Neural progenitor cell (in vitro differentiated cells): ENCODE measurements at regions not wholly inside any gene's neighbourhood (a gene's known extent, or its start where the extent isn't known, plus 50 kb on each side); places are given as distances from the start of the nearest gene placed in this dataset.

ENCODE experiments used
- DNase-seq: peaks from one replicate; pipeline ENCODE4 v3.0.0-alpha.2; 2016; ENCODE audit warnings: low spot score
- H2AFZ ChIP-seq: fragments of 200-600 bp; sonication (generic); replicated peaks from 2 replicates; pipeline ENCODE4 v1.6.1; 2016; ENCODE audit warnings: antibody characterized with exemption
- H3F3A ChIP-seq: fragments of 200-600 bp; sonication (generic); 2 replicates; pipeline ENCODE4 v1.6.1; 2016; ENCODE audit warnings: antibody characterized with exemption, low read depth
- H3K27ac ChIP-seq: fragments of 200-600 bp; sonication (generic); 2 replicates; pipeline ENCODE4 v1.5.1; 2016; ENCODE audit warnings: mild to moderate bottlenecking
- H3K27me3 ChIP-seq: fragments of 200-600 bp; sonication (generic); 2 replicates; pipeline ENCODE4 v1.6.1; 2016; ENCODE audit warnings: mild to moderate bottlenecking, moderate library complexity
- H3K36me3 ChIP-seq: fragments of 200-600 bp; sonication (generic); 2 replicates; pipeline ENCODE4 v1.5.1; 2016
- H3K4me1 ChIP-seq: fragments of 200-600 bp; sonication (generic); 2 replicates; pipeline ENCODE4 v1.6.1; 2016; ENCODE audit warnings: mixed run types
- H3K4me2 ChIP-seq: fragments of 200-600 bp; sonication (generic); 2 replicates; pipeline ENCODE4 v1.6.1; 2016
- H3K4me3 ChIP-seq: fragments of 200-600 bp; sonication (generic); 2 replicates; pipeline ENCODE4 v1.5.1; 2016
- H3K79me2 ChIP-seq: fragments of 200-600 bp; sonication (generic); 2 replicates; pipeline ENCODE4 v1.6.1; 2016; ENCODE audit warnings: low read depth
- H3K9ac ChIP-seq: fragments of 200-600 bp; sonication (generic); 2 replicates; pipeline ENCODE4 v1.6.1; 2016
- H3K9me3 ChIP-seq: fragments of 200-600 bp; sonication (generic); 2 replicates; pipeline ENCODE4 v1.5.1; 2016; ENCODE audit warnings: low read depth
- H4K20me1 ChIP-seq: fragments of 200-600 bp; sonication (generic); 2 replicates; pipeline ENCODE4 v1.6.1; 2016; ENCODE audit warnings: low read depth
- H3K27ac Mint-ChIP-seq: 3 replicates; pipeline ENCODE4 v1.8.0; 2021; ENCODE audit warnings: mixed read lengths
- H3K27me3 Mint-ChIP-seq: 2 replicates; pipeline ENCODE4 v1.8.0; 2022; ENCODE audit warnings: low read depth, mild to moderate bottlenecking, inconsistent platforms, moderate library complexity, mixed read lengths; ENCODE audit not compliant: insufficient read depth
- H3K36me3 Mint-ChIP-seq: 3 replicates; pipeline ENCODE4 v1.8.0; 2021; ENCODE audit warnings: mixed read lengths
- H3K4me1 Mint-ChIP-seq: 3 replicates; pipeline ENCODE4 v1.8.0; 2021; ENCODE audit warnings: mixed read lengths
- H3K4me3 Mint-ChIP-seq: 3 replicates; pipeline ENCODE4 v1.8.0; 2021; ENCODE audit warnings: mild to moderate bottlenecking, moderate library complexity, mixed read lengths
- H3K9me3 Mint-ChIP-seq: 3 replicates; pipeline ENCODE4 v1.8.0; 2020; ENCODE audit warnings: mixed read lengths
- CTCF ChIP-seq: fragments of 200-600 bp; sonication (generic); IDR thresholded peaks from 2 replicates; pipeline ENCODE4 v1.5.1; 2017; ENCODE audit warnings: antibody characterized with exemption, mild to moderate bottlenecking
- EZH2 ChIP-seq: fragments of 200-600 bp; sonication (generic); IDR thresholded peaks from 2 replicates; pipeline ENCODE4 v1.6.1; 2017; ENCODE audit warnings: antibody characterized with exemption, mild to moderate bottlenecking, moderate library complexity
- EZH2phosphoT487 ChIP-seq: fragments of 200-600 bp; sonication (generic); IDR thresholded peaks from 2 replicates; pipeline ENCODE4 v1.6.1; 2017; ENCODE audit warnings: antibody characterized with exemption

GRCh38 chr2:215565897-215566296 lies 130.0 kb upstream of the FN1 start:
- H3K79me2 ChIP-seq = no peaks in the 10 kb centered on the region
- no peaks in the 10 kb centered on the region for H3F3A ChIP-seq
- TF ChIP-seq EZH2 (no peak), EZH2phosphoT487 (no peak), CTCF (no peak)
- DNase-seq = no peak
- H3K4me3 Mint-ChIP-seq = no peak overlapping the region
- no peaks in the 10 kb centered on the region for H3K27me3 ChIP-seq
- no peaks in the 10 kb centered on the region for H3K9me3 ChIP-seq
- H3K36me3 Mint-ChIP-seq = no peaks in the 10 kb centered on the region
- no peaks in the 10 kb centered on the region for H4K20me1 ChIP-seq
- H3K27ac Mint-ChIP-seq = no peak overlapping the region
- no peak overlapping the region for H3K27ac ChIP-seq
- no peaks in the 10 kb centered on the region for H3K4me1 Mint-ChIP-seq
- H3K4me3 ChIP-seq = no peak overlapping the region
- H3K9ac ChIP-seq = no peak overlapping the region
- H2AFZ ChIP-seq = no peak overlapping the region
- H3K4me1 ChIP-seq = no peaks in the 10 kb centered on the region
- H3K27me3 Mint-ChIP-seq = peaks cover 2% of the 10 kb centered on the region
- H3K4me2 ChIP-seq = no peak overlapping the region
- H3K9me3 Mint-ChIP-seq = no peaks in the 10 kb centered on the region
- H3K36me3 ChIP-seq = no peaks in the 10 kb centered on the region

- H3K27me3 Mint-ChIP-seq = no peaks in the 10 kb centered on the region
- no peak overlapping the region for H3K9ac ChIP-seq
- no peak overlapping the region for H3K4me3 Mint-ChIP-seq
- no peaks in the 10 kb centered on the region for H3K79me2 ChIP-seq
- no peaks in the 10 kb centered on the region for H3K27me3 ChIP-seq
- H3K4me3 ChIP-seq = no peak overlapping the region
- no peaks in the 10 kb centered on the region for H3K9me3 ChIP-seq
- no peaks in the 10 kb centered on the region for H4K20me1 ChIP-seq
- H2AFZ ChIP-seq = no peak overlapping the region
- no peak for DNase-seq
- H3K27ac Mint-ChIP-seq = no peak overlapping the region
- no peaks in the 10 kb centered on the region for H3F3A ChIP-seq
- no peaks in the 10 kb centered on the region for H3K9me3 Mint-ChIP-seq
- peaks cover 2% of the 10 kb centered on the region for H3K4me1 Mint-ChIP-seq
- H3K4me2 ChIP-seq = no peak overlapping the region
- H3K4me1 ChIP-seq = no peaks in the 10 kb centered on the region
- no peak overlapping the region for H3K27ac ChIP-seq
- H3K36me3 Mint-ChIP-seq = no peaks in the 10 kb centered on the region
- no peaks in the 10 kb centered on the region for H3K36me3 ChIP-seq
- TF ChIP-seq CTCF = no peak
- no peak for TF ChIP-seq EZH2phosphoT487
- no peak for TF ChIP-seq EZH2
Observed at GRCh38 chr2:215557701-215558100, 121.8 kb upstream of the FN1 start.

- H3K4me3 ChIP-seq = no peak overlapping the region
- no peaks in the 10 kb centered on the region for H3K27me3 ChIP-seq
- no peak for TF ChIP-seq CTCF
- TF ChIP-seq EZH2phosphoT487 = no peak
- no peak for TF ChIP-seq EZH2
- H3K27ac ChIP-seq = no peak overlapping the region
- H3K4me2 ChIP-seq = no peak overlapping the region
- H3K9ac ChIP-seq = no peak overlapping the region
- Mint-ChIP-seq H3K4me3 (no peak overlapping the region), H3K4me1 (peaks cover 2% of the 10 kb centered on the region), H3K9me3 (no peaks in the 10 kb centered on the region), H3K27ac (no peak overlapping the region), H3K27me3 (no peaks in the 10 kb centered on the region), H3K36me3 (no peaks in the 10 kb centered on the region)
- H3K9me3 ChIP-seq = no peaks in the 10 kb centered on the region
- H4K20me1 ChIP-seq = no peaks in the 10 kb centered on the region
- no peaks in the 10 kb centered on the region for H3K36me3 ChIP-seq
- no peaks in the 10 kb centered on the region for H3K79me2 ChIP-seq
- H3F3A ChIP-seq = no peaks in the 10 kb centered on the region
- DNase-seq = no peak
- no peak overlapping the region for H2AFZ ChIP-seq
- no peaks in the 10 kb centered on the region for H3K4me1 ChIP-seq
Observed at GRCh38 chr2:215556979-215557378, 121.1 kb upstream of the FN1 start.
